IMR-90 (cell line): ENCODE measurements at regions not wholly inside any gene's neighbourhood (a gene's known extent, or its start where the extent isn't known, plus 50 kb on each side); places are given as distances from the start of the nearest gene placed in this dataset.

ENCODE experiments used
- ATAC-seq: fragments of 200-7000 bp; cut with Tn5 transposase; 2 replicates; pipeline ENCODE4 v1.9.1; 2020; ENCODE audit warnings: low read depth, mild to moderate bottlenecking, moderate library complexity
- BruUV-seq: library from RNA; stranded (reverse); fragments of 400-500 nt; replicated peaks from 2 replicates; lab custom pipeline; 2021; lab: Mats Ljungman, UMichigan
- CTCF ChIA-PET: fragments of 300-600 bp; formaldehyde crosslinking; extraction: SDS; loops from one replicate; lab custom pipeline; 2021; ENCODE audit warnings: antibody characterized with exemption; lab: Yijun Ruan, JAX
- POLR2A ChIA-PET: fragments of 300-600 bp; sonication (Branson Sonifier 250); formaldehyde crosslinking; loops from one replicate; lab custom pipeline; 2022; ENCODE audit warnings: antibody characterized with exemption; ENCODE audit not compliant: unreplicated experiment; lab: Charles Lee
- DNase-seq: peaks from one replicate; pipeline ENCODE4 v3.0.0; 2013
- H2AFZ ChIP-seq: replicated peaks from 2 replicates; pipeline ENCODE3; 2013; ENCODE audit warnings: low read length, mild to moderate bottlenecking; ENCODE audit not compliant: poor library complexity
- H2AK5ac ChIP-seq: 2 replicates; pipeline ENCODE4 v1.6.1; 2013; ENCODE audit warnings: low read depth, low read length, inconsistent platforms
- H2AK9ac ChIP-seq: replicated peaks from 2 replicates; pipeline ENCODE3; 2013; ENCODE audit warnings: mild to moderate bottlenecking, low read depth, low read length, moderate library complexity; ENCODE audit not compliant: poor library complexity
- H2BK120ac ChIP-seq: 2 replicates; pipeline ENCODE4 v1.6.1; 2013; ENCODE audit warnings: low read depth, low read length, inconsistent platforms
- H2BK15ac ChIP-seq: 3 replicates; pipeline ENCODE4 v1.6.1; 2013; ENCODE audit warnings: low read depth, low read length, inconsistent platforms
- H2BK20ac ChIP-seq: 2 replicates; pipeline ENCODE4 v1.6.1; 2013; ENCODE audit warnings: low read depth, mild to moderate bottlenecking, inconsistent platforms, low read length, moderate library complexity
- H2BK5ac ChIP-seq: 2 replicates; pipeline ENCODE4 v1.6.1; 2013; ENCODE audit warnings: mild to moderate bottlenecking, low read depth, low read length, inconsistent platforms; ENCODE audit not compliant: poor library complexity, severe bottlenecking
- H3K14ac ChIP-seq: replicated peaks from 2 replicates; pipeline ENCODE4 v1.6.1; 2013; ENCODE audit warnings: low read depth, low read length, inconsistent platforms
- H3K18ac ChIP-seq: 2 replicates; pipeline ENCODE4 v1.6.1; 2013; ENCODE audit warnings: low read depth, low read length, control low read depth
- H3K23ac ChIP-seq: 2 replicates; pipeline ENCODE4 v1.6.1; 2013; ENCODE audit warnings: low read depth, low read length, inconsistent platforms
- H3K27ac ChIP-seq: 2 replicates; pipeline ENCODE4 v1.5.1; 2013; ENCODE audit warnings: mild to moderate bottlenecking, control low read depth, low read length; ENCODE audit not compliant: insufficient read depth
- H3K27me3 ChIP-seq: 2 replicates; pipeline ENCODE4 v1.6.1; 2013; ENCODE audit warnings: low read length; ENCODE audit not compliant: control insufficient read depth, insufficient read depth
- H3K36me3 ChIP-seq: 2 replicates; pipeline ENCODE4 v1.6.1; 2013; ENCODE audit warnings: low read length, mixed read lengths; ENCODE audit not compliant: control insufficient read depth, insufficient read depth
- H3K4ac ChIP-seq: 2 replicates; pipeline ENCODE4 v1.6.1; 2013; ENCODE audit warnings: low read depth, low read length, inconsistent platforms
- H3K4me1 ChIP-seq: 2 replicates; pipeline ENCODE4 v1.6.1; 2013; ENCODE audit warnings: low read length, mixed read lengths; ENCODE audit not compliant: control insufficient read depth, insufficient read depth
- H3K4me2 ChIP-seq: 2 replicates; pipeline ENCODE4 v1.6.1; 2013; ENCODE audit warnings: low read depth, mild to moderate bottlenecking, control low read depth, low read length, moderate library complexity
- H3K4me3 ChIP-seq: 2 replicates; pipeline ENCODE4 v1.5.1; 2013; ENCODE audit warnings: low read depth, mild to moderate bottlenecking, control low read depth, low read length, moderate library complexity; ENCODE audit not compliant: insufficient read depth
- H3K56ac ChIP-seq: 2 replicates; pipeline ENCODE4 v1.6.1; 2013; ENCODE audit warnings: low read length, inconsistent platforms; ENCODE audit not compliant: insufficient read depth; ENCODE audit errors: extremely low read depth
- H3K79me1 ChIP-seq, 2 experiments: 2 replicates each; pipeline ENCODE4 v1.6.1; 2013; ENCODE audit warnings: low read length in 2 of 2, inconsistent platforms in 1 of 2, low read depth in 1 of 2
- H3K9ac ChIP-seq: 2 replicates; pipeline ENCODE4 v1.6.1; 2013; ENCODE audit warnings: low read depth, low read length, control low read depth
- H3K9me1 ChIP-seq: 2 replicates; pipeline ENCODE4 v1.6.1; 2013; ENCODE audit warnings: low read length, inconsistent platforms; ENCODE audit not compliant: insufficient read depth
- H3K9me3 ChIP-seq: 2 replicates; pipeline ENCODE4 v1.6.1; 2013; ENCODE audit warnings: low read length; ENCODE audit not compliant: control insufficient read depth, insufficient read depth
- H4K20me1 ChIP-seq: 2 replicates; pipeline ENCODE4 v1.6.1; 2013; ENCODE audit warnings: low read length, inconsistent platforms; ENCODE audit not compliant: insufficient read depth
- H4K5ac ChIP-seq: 2 replicates; pipeline ENCODE4 v1.6.1; 2013; ENCODE audit warnings: mild to moderate bottlenecking, low read depth, low read length, control low read depth
- H4K8ac ChIP-seq, 2 experiments: 2 replicates each; pipeline ENCODE4 v1.6.1; 2013; ENCODE audit warnings: low read depth in 2 of 2, low read length in 2 of 2, control low read depth in 1 of 2, inconsistent platforms in 1 of 2
- H4K91ac ChIP-seq: 2 replicates; pipeline ENCODE4 v1.6.1; 2013; ENCODE audit warnings: low read depth, low read length, inconsistent platforms; ENCODE audit not compliant: insufficient read depth
- CHD1 ChIP-seq: IDR thresholded peaks from 2 replicates; pipeline ENCODE4 v1.6.1; 2012; ENCODE audit warnings: low read depth, low read length, improper control_type of control experiment
- FOS ChIP-seq: fragments of 150-350 bp; IDR thresholded peaks from 2 replicates; pipeline ENCODE4 v1.6.1; 2016; ENCODE audit warnings: low read depth, low read length
- MAZ ChIP-seq: IDR thresholded peaks from 2 replicates; pipeline ENCODE4 v1.6.1; 2012; ENCODE audit warnings: low read depth, mild to moderate bottlenecking, low read length, improper control_type of control experiment, moderate library complexity, borderline replicate concordance
- NFE2L2 ChIP-seq: fragments of 150-350 bp; IDR thresholded peaks from 2 replicates; pipeline ENCODE4 v1.6.1; 2016; ENCODE audit warnings: low read depth, mild to moderate bottlenecking, low read length
- RAD21 ChIP-seq: IDR thresholded peaks from 2 replicates; pipeline ENCODE4 v1.6.1; 2012; ENCODE audit warnings: low read length, improper control_type of control experiment
- WGBS, 2 experiments: methylation state at CpG; one replicate each; pipeline versions ENCODE4 v1.1.5 to v1.1.7; 2013; ENCODE audit warnings: missing lambda C conversion rate in 2 of 2; ENCODE audit not compliant: insufficient read length in 1 of 2; ENCODE audit errors: extremely low coverage in 2 of 2; 5-methylcytosine and 5-hydroxymethylcytosine counted together
- dilution Hi-C: fragments of 300-500 bp; cut with HindIII; formaldehyde crosslinking; loops from one replicate; pipeline ENCODE4 v1.14.3; 2018; ENCODE audit warnings: low sequenced_read_pairs; ENCODE audit not compliant: unreplicated experiment
- in situ Hi-C: fragments of 300-500 bp; cut with MboI; formaldehyde crosslinking; loops from 3 replicates; pipeline ENCODE4 v1.14.3; 2019; ENCODE audit warnings: low sequenced_read_pairs, inconsistent platforms, mixed read lengths
- intact Hi-C: fragments of 100-400 bp; cut with micrococcal nuclease; formaldehyde crosslinking; loops from 2 replicates; pipeline ENCODE4 v1.10.0; 2022
- TF ChIP-seq, protein P1 (sequence below): conservative IDR thresholded peaks from 2 replicates; pipeline ENCODE4 v1.5.1; 2012; ENCODE audit warnings: mild to moderate bottlenecking, low read depth, low read length, improper control_type of control experiment
- TF ChIP-seq, protein P2 (sequence below): fragments of 150-350 bp; IDR thresholded peaks from 2 replicates; pipeline ENCODE4 v1.6.1; 2017; ENCODE audit warnings: mild to moderate bottlenecking, antibody characterized with exemption, low read length, low read depth
- TF ChIP-seq, protein P3 (sequence below): fragments of 150-350 bp; IDR thresholded peaks from 2 replicates; pipeline ENCODE4 v1.6.1; 2016; ENCODE audit warnings: low read depth, mild to moderate bottlenecking, low read length, moderate library complexity, borderline replicate concordance

DNA sequence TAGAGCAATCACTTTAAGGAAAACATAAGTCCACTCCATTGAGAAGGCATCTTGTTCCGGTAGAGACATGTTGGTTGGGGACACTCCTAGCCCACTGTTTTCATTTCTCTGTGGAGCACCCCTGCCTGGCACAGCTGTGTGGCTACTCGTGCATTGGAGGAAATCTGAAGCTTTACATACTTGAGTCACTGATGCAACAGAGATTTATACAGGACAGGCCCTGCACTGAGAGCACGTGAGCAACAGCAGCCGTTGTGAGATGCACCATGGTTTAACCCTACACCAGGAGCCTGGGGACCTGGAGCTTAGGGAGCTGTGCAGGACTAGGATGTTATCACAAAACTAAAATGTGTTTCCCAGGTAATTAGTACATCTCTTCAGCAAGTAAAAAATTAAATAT is 230.7 kb upstream of the IRX1 start:
- Histone ChIP-seq H2AK5ac (no peak overlapping the region), H3K9ac (no peak overlapping the region), H3K79me1 (no peaks in the 10 kb centered on the region), H2BK15ac (no peak overlapping the region), H3K18ac (no peak overlapping the region), H3K27me3 (no peaks in the 10 kb centered on the region), H4K20me1 (no peaks in the 10 kb centered on the region), H3K36me3 (no peaks in the 10 kb centered on the region), H2BK20ac (no peak overlapping the region), H3K27ac (no peak overlapping the region), H3K4me3 (no peak overlapping the region), H3K14ac (no peak overlapping the region), H4K5ac (no peak overlapping the region), H3K4ac (no peak overlapping the region), H3K9me1 (no peaks in the 10 kb centered on the region), H3K9me3 (peaks cover 29% of the 10 kb centered on the region), H2BK5ac (no peak overlapping the region), H3K4me1 (no peaks in the 10 kb centered on the region), H3K4me2 (no peak overlapping the region), H3K23ac (no peak overlapping the region), H2AFZ (no peak overlapping the region), H2AK9ac (no peak overlapping the region), H3K56ac (no peak overlapping the region), H4K8ac (no peak overlapping the region), H2BK120ac (no peak overlapping the region), H4K91ac (no peak overlapping the region)
- no peak for ATAC-seq
- CTCF ChIA-PET = no interaction called here
- TF ChIP-seq FOS (no peak), RAD21 (no peak), CHD1 (no peak), NFE2L2 (no peak), MAZ (no peak)
- TF ChIP-seq, protein P1, sequence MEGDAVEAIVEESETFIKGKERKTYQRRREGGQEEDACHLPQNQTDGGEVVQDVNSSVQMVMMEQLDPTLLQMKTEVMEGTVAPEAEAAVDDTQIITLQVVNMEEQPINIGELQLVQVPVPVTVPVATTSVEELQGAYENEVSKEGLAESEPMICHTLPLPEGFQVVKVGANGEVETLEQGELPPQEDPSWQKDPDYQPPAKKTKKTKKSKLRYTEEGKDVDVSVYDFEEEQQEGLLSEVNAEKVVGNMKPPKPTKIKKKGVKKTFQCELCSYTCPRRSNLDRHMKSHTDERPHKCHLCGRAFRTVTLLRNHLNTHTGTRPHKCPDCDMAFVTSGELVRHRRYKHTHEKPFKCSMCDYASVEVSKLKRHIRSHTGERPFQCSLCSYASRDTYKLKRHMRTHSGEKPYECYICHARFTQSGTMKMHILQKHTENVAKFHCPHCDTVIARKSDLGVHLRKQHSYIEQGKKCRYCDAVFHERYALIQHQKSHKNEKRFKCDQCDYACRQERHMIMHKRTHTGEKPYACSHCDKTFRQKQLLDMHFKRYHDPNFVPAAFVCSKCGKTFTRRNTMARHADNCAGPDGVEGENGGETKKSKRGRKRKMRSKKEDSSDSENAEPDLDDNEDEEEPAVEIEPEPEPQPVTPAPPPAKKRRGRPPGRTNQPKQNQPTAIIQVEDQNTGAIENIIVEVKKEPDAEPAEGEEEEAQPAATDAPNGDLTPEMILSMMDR = no peak
- TF ChIP-seq, protein P2, sequence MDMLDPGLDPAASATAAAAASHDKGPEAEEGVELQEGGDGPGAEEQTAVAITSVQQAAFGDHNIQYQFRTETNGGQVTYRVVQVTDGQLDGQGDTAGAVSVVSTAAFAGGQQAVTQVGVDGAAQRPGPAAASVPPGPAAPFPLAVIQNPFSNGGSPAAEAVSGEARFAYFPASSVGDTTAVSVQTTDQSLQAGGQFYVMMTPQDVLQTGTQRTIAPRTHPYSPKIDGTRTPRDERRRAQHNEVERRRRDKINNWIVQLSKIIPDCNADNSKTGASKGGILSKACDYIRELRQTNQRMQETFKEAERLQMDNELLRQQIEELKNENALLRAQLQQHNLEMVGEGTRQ = no peak
- TF ChIP-seq, protein P3, sequence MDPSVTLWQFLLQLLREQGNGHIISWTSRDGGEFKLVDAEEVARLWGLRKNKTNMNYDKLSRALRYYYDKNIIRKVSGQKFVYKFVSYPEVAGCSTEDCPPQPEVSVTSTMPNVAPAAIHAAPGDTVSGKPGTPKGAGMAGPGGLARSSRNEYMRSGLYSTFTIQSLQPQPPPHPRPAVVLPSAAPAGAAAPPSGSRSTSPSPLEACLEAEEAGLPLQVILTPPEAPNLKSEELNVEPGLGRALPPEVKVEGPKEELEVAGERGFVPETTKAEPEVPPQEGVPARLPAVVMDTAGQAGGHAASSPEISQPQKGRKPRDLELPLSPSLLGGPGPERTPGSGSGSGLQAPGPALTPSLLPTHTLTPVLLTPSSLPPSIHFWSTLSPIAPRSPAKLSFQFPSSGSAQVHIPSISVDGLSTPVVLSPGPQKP = no peak
- no peak for DNase-seq
- POLR2A ChIA-PET = no interaction called here
- BruUV-seq = no TSS peak
- WGBS, 2 experiments = 60% methylated on average over 1 of the region's 4 CpGs; no CpG with 5 or more reads in 1 of the 2 experiments
- dilution Hi-C loops (no loop called here), intact Hi-C loops (no loop called here), in situ Hi-C loops (no loop called here)
